Activated naive CD8-positive, alpha-beta T cell treated with anti-CD3 and anti-CD28 coated beads, Interleukin-2, amount 50 U/mL, for 24 hours (primary cell): ENCODE measurements at regions not wholly inside any gene's neighbourhood (a gene's known extent, or its start where the extent isn't known, plus 50 kb on each side); places are given as distances from the start of the nearest gene placed in this dataset.

Source experiments
- ATAC-seq: fragments of 150-1000 bp; cut with Tn5 transposase; one replicate; pipeline ENCODE4 v1.10.0; 2021
- DNase-seq: peaks from one replicate; pipeline ENCODE4 v3.0.0; 2021
- H3K27ac Mint-ChIP-seq: one replicate; pipeline ENCODE4 v1.8.0; 2021; ENCODE audit warnings: mild to moderate bottlenecking, mixed read lengths
- H3K27me3 Mint-ChIP-seq: one replicate; pipeline ENCODE4 v1.8.0; 2021; ENCODE audit warnings: mixed read lengths
- H3K36me3 Mint-ChIP-seq: one replicate; pipeline ENCODE4 v1.8.0; 2021; ENCODE audit warnings: low read depth, mixed read lengths
- H3K4me1 Mint-ChIP-seq: one replicate; pipeline ENCODE4 v1.8.0; 2021; ENCODE audit warnings: mixed read lengths
- H3K4me3 Mint-ChIP-seq: one replicate; pipeline ENCODE4 v1.8.0; 2021; ENCODE audit warnings: mild to moderate bottlenecking, moderate library complexity, mixed read lengths
- H3K9me3 Mint-ChIP-seq: one replicate; pipeline ENCODE4 v1.8.0; 2021; ENCODE audit warnings: mixed read lengths

DNA sequence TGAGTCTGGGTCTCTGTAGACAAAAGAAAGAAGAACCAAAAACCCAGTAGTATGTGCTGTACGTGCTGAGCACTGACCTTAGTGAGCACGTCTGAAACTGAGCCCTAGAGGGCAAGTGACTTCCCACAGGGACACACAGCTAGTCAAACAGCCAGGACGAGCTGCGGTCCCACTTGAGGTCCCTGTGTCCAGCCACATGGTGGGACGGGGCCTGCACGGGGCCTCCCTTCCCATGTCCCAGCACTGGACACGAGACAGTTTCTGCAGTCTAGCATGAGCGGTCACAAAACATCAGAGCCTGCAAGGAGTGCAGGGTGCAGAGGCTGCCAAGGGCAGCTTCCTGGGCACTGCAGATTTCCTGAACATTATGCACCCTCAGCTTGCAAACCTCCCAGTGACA is 121.6 kb downstream of the NCOR2 start:
- H3K27me3 Mint-ChIP-seq = no peaks in the 10 kb centered on the region
- no peak for ATAC-seq
- no peak overlapping the region for H3K27ac Mint-ChIP-seq
- peaks cover 13% of the 10 kb centered on the region for H3K36me3 Mint-ChIP-seq
- no peaks in the 10 kb centered on the region for H3K9me3 Mint-ChIP-seq
- no peak for DNase-seq
- no peak overlapping the region for H3K4me3 Mint-ChIP-seq
- peaks cover 7% of the 10 kb centered on the region for H3K4me1 Mint-ChIP-seq

DNA sequence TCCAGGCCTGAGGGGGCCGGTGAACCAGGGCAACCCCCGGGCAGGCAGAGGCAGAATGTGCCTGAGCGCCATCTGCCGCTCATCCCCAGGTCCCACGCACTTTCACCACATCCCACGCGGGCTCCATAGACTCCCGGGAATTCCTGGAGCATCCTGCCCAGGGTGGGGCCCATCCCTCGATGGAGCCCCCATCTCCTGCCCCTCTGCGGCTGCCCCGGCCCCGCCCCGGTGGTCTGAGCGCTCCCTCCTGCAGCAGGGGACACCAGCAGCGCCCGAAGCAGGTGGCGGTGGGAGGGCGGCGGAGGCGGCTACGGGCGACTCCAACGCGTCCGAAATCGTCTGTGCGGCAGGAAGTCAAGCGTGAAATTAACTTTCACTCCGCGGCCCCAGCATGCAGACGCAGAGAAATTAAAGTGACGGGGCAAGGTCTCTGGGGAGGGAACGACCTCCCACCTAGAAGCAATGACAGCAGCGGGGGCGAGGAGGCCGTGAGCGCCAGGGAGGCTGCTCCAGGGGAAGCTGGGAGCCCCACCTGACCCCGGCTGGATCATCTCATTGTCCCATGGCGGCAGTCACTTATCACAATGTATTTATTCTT is 122.2 kb downstream of the NCOR2 start:
- DNase-seq (no peak), ATAC-seq (no peak)
- H3K9me3 Mint-ChIP-seq = no peaks in the 10 kb centered on the region
- peaks cover 13% of the 10 kb centered on the region for H3K36me3 Mint-ChIP-seq
- no peak overlapping the region for H3K4me3 Mint-ChIP-seq
- no peaks in the 10 kb centered on the region for H3K27me3 Mint-ChIP-seq
- peaks cover 1% of the 10 kb centered on the region for H3K4me1 Mint-ChIP-seq
- no peak overlapping the region for H3K27ac Mint-ChIP-seq

DNA sequence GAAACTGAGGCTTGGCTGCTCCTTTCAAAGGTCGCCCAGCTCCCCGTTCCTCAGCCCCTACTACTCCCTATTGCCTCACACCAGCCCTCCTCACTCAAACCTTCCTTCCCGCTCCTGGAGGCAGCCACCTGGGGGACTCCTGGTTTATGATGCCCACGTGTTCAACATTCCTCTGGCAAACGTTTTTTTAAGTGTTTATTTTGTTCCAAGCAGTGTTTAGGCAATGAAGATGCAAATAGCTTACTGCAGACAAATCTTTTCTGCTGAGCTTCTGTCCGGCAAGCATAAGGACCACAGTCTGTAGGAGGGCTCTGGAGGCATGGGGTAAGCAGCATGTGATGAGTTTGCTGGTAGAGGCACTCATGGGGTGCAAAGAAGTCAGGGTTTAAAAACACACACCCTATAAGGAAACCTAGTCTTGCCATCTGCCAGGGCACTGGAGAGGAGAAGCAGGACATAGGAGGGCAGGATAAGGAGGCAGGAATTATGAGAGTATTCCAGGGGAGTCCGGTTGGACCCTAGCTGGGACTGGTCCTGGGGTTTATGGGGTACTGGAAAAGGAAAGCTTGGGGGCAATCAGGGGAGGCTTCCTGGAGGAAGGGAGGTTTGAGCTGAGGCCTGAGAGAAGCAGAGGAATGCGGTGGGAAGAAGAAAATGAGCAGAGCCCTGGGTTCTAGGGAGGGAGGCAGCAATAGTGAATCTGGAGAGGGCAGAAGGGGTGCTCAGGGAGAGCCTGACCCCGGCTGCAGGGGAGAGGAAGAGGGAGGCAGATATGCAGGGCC is 123.3 kb downstream of the NCOR2 start:
- H3K4me1 Mint-ChIP-seq = peaks cover 1% of the 10 kb centered on the region

DNA sequence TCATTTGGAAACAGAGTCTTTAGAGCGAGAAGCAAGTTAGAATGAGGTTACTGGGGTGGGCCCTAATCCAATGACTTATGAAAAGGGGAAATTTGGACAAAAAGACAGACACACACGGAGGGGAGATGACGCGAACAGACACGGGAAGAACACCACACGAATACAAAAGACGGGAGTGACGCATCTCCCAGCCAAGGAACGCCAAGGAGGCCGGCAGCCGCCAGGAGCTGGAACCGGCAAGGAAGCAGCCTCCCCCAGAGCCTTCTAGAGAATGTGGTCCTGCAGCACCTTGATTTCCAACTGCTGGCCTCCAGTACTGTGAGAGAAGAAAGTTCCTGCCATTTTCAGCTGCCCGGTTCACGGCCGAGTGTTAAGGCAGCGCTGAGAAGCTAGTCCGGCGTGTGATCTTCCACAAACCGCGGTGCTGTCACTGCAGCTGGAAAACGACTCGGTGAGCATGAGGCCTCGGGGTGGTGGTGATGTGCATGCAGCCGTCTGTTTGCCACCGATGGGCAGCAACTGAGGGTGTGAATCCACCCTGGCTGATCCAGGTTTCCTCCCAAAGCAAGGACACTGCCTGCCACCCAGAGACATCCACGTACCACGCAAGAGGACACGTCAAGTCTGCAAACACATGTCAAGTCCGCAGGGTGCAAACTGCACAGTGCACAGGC is 124.5 kb downstream of the NCOR2 start:
- DNase-seq (no peak), ATAC-seq (no peak)
- no peak overlapping the region for H3K27ac Mint-ChIP-seq
- peaks cover 6% of the 10 kb centered on the region for H3K36me3 Mint-ChIP-seq
- no peak overlapping the region for H3K4me3 Mint-ChIP-seq
- H3K4me1 Mint-ChIP-seq = no peaks in the 10 kb centered on the region
- no peaks in the 10 kb centered on the region for H3K27me3 Mint-ChIP-seq
- no peaks in the 10 kb centered on the region for H3K9me3 Mint-ChIP-seq

More for the DNA sequence above, 123.3 kb downstream of the NCOR2 start:
- Mint-ChIP-seq H3K4me3 (no peak overlapping the region), H3K36me3 (peaks cover 12% of the 10 kb centered on the region), H3K27ac (no peak overlapping the region), H3K9me3 (no peaks in the 10 kb centered on the region), H3K27me3 (no peaks in the 10 kb centered on the region)
- ATAC-seq (no peak), DNase-seq (no peak)

DNA sequence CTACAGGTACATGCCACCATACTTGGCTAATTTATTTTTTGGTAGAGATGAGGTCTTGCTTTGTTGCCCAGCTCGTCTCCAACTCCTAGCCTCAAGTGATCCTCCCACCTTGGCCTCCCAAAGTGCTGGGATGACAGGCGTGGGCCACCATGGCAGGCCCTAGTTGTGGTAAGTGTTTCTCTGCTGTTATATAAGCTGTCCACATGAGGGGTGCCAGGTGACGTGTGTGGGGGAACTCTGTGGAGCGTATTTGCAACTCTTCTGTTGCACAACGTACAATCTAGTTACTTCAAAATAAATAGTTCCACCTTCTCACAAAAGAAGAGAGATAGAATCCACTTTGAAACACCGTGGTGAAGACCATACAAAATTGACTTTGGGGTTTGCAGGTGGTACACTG is 125.1 kb downstream of the NCOR2 start:
- no peaks in the 10 kb centered on the region for H3K4me1 Mint-ChIP-seq
- no peaks in the 10 kb centered on the region for H3K9me3 Mint-ChIP-seq
- H3K27ac Mint-ChIP-seq = no peak overlapping the region
- ATAC-seq (no peak), DNase-seq (no peak)
- H3K27me3 Mint-ChIP-seq = no peaks in the 10 kb centered on the region
- no peak overlapping the region for H3K4me3 Mint-ChIP-seq
- H3K36me3 Mint-ChIP-seq = peaks cover 5% of the 10 kb centered on the region

DNA sequence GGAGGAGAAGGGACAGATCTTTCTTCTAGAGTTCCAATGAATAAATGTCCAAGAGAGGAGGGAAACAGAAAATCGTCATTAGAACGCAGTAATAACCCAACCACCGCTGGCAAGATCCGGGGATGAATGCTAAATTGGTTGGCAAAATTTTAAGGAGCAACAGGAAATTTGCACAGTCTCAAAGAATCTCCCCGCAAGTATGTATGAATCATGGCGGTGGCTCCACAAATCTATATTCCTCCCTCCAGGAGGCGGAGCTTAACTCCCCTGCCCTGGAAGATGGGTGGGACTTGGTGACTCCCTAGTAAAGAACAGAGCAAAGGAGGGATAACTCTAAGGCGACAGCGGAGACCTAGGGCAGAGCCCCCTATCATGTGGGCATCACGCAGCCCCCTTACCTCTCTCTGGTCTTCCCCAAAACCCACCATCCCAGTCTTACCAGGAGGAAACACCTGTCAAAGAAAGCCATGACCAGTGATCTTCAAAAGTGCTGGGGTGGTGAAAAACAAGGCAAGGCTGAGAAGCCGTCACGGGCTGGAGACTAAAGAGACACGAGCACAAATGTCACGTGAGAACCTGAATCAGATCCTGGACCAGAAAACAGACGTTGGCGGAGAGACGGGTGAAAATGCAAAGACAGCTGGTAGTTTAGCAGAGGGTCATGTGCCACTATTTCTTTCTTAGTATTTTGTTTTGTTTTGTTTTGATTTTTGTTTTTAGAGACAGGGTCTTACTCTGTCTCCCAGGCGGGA is 125.8 kb downstream of the NCOR2 start:
- Mint-ChIP-seq H3K27me3 (no peaks in the 10 kb centered on the region), H3K4me3 (no peak overlapping the region), H3K4me1 (no peaks in the 10 kb centered on the region), H3K36me3 (peaks cover 5% of the 10 kb centered on the region), H3K27ac (no peak overlapping the region), H3K9me3 (no peaks in the 10 kb centered on the region)
- DNase-seq (no peak), ATAC-seq (no peak)

DNA sequence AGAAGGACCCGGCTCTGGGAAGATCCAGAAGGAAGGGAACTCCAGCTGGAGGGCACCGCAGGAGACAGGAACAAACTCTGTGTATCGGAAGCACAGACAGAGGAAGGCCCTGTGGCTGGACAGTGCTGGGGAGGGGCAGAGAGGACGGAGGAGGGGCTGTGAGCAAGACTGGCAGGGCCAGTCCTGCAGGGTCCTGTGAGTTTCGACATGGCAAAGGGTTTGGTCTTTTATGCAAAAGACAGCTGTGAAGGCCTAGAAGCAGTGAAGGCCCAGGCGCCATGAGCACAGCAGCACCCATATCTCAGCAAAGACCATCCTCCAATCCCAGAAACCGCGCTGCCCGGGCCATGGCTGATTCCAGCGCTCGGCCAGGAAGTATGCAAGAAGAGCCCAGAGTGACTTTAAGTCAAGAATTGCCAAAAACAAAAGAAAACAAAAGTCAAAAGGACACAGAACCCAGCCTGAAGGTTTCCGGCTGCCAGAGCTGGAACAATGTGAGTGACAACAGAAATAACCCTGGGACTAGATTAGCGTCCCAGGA is 126.5 kb downstream of the NCOR2 start:
- Mint-ChIP-seq H3K27ac (no peak overlapping the region), H3K4me1 (no peaks in the 10 kb centered on the region), H3K9me3 (no peaks in the 10 kb centered on the region), H3K36me3 (peaks cover 5% of the 10 kb centered on the region), H3K27me3 (no peaks in the 10 kb centered on the region), H3K4me3 (no peak overlapping the region)
- DNase-seq (no peak), ATAC-seq (no peak)

DNA sequence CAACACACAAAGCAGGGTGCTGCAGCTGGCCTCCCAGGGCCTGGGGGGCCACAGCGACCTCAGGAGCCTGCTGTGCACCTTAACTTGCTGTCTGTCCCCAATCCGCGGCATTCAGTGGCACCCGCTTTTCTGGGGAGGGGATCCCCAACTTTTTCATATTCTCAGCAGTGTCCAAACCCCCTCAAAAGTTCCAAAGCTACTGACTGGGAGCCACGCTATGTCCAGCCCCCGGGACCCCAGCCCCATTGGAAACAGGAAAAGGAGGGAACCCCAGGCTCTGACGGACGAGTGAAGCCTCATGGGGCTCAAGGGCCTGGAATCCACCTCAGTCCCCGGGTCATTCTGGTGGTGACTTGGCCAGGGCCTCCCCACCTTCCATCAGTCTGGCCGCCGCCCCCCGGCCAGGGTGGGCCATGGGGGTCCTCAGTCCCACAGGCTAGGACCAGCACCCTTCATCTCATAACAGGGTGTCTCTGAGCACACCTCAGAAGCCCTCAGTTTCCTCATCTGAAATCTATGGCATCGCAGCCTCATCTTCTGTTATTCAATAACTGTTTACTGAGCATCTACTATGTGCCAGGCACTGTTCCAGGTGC is 127.3 kb downstream of the NCOR2 start:
- Mint-ChIP-seq H3K4me3 (no peak overlapping the region), H3K27me3 (no peaks in the 10 kb centered on the region), H3K9me3 (no peaks in the 10 kb centered on the region), H3K27ac (no peak overlapping the region), H3K36me3 (peaks cover 5% of the 10 kb centered on the region), H3K4me1 (no peaks in the 10 kb centered on the region)
- ATAC-seq (no peak), DNase-seq (no peak)

DNA sequence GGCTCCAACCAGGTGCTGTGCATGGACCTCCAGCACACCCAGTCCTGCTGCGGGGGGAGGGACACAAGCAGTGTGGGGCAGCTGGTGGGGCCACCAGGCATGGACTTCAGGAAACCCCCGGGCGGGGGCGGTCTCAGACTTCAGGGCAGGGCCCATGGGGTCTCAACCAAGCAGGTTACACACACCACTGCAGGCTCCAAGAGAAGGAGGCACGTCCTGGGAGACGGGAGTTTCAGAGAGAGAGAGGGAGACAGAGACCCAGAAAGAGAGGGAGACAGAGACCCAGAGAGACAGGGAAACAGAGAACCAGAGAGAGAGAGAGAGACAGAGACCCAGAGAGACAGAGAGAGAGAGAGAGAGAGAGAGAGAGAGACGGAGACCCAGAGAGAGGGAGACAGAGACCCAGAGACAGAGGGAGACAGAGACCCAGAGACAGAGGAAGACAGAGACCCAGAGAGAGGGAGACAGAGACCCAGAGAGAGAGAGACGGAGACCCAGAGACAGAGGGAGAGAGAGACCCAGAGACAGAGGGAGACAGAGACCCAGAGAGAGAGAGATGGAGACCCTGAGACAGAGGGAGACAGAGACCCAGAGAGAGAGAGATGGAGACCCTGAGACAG is 128.9 kb downstream of the NCOR2 start:
- ATAC-seq = no peak
- H3K36me3 Mint-ChIP-seq = peaks cover 2% of the 10 kb centered on the region

DNA sequence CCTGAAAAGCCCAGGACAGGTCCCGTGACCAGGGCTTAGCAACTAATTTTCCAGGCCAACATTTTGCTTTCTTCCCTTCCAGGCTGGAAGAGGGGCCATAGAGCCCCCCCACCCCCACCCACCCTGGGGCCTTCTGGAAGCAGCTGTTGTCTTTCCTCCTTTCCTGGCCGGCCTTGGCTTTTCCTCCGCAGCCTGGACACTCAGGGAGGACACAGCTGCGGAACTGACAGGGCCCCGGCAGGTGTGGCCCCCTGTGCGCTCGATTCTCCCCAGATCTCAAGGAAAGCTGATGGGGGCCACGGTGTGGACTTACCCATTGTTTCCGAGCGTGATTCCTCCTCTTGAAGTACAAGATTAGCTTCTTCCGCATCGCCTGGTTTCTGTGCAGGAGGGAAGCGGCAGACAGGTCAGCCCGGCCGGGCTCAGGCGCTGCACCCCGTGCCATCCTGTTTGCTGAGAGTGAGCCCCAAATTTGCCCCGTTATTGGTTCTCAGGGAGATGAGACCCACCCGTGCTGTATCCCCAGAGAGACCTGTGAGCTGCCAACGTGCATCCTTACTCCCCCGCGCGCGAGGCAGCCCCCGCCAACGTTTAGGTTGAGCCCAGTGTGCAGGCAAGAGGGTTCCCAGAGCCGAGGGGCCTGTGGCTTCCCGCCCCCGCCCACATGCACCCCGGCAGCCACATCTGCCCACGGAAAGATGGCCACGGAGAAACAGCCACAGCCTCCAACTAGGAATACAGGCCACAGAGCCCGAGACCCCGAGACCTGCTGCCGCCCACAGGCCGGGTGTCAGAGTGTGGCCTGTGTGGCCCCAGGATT is 129.6 kb downstream of the NCOR2 start:
- Mint-ChIP-seq H3K27me3 (no peaks in the 10 kb centered on the region), H3K36me3 (peaks cover 2% of the 10 kb centered on the region), H3K4me1 (no peaks in the 10 kb centered on the region), H3K4me3 (no peak overlapping the region), H3K27ac (peak overlapping the region; percentile 35), H3K9me3 (no peaks in the 10 kb centered on the region)
- ATAC-seq (no peak), DNase-seq (no peak)

More for the DNA sequence above, 128.9 kb downstream of the NCOR2 start:
- no peaks in the 10 kb centered on the region for H3K27me3 Mint-ChIP-seq
- H3K4me3 Mint-ChIP-seq = no peak overlapping the region
- H3K9me3 Mint-ChIP-seq = no peaks in the 10 kb centered on the region
- H3K27ac Mint-ChIP-seq = no peak overlapping the region
- no peak for DNase-seq
- no peaks in the 10 kb centered on the region for H3K4me1 Mint-ChIP-seq

DNA sequence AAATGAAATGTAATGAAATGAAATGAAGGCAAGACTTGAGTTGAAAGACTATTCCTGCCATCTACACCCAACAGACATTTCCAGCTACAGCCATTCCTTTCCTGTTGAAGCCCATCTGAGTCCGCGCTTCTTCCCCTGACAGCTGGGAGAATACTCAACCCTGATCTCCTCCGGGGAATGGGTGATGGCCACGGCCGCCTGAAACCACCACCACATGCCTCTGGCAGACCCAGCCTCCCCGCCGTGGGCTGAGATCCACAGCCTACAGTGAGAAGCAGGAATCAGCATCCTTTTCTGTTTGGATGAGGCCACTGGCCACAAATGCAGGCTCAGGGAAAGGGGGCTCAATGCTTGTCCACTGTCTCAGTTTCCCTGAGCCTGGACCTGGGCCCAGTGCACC is 130.3 kb downstream of the NCOR2 start:
- no peak overlapping the region for H3K4me3 Mint-ChIP-seq
- no peak for DNase-seq
- no peak for ATAC-seq
- no peaks in the 10 kb centered on the region for H3K9me3 Mint-ChIP-seq
- no peaks in the 10 kb centered on the region for H3K4me1 Mint-ChIP-seq
- no peaks in the 10 kb centered on the region for H3K36me3 Mint-ChIP-seq
- H3K27me3 Mint-ChIP-seq = no peaks in the 10 kb centered on the region
- no peak overlapping the region for H3K27ac Mint-ChIP-seq

DNA sequence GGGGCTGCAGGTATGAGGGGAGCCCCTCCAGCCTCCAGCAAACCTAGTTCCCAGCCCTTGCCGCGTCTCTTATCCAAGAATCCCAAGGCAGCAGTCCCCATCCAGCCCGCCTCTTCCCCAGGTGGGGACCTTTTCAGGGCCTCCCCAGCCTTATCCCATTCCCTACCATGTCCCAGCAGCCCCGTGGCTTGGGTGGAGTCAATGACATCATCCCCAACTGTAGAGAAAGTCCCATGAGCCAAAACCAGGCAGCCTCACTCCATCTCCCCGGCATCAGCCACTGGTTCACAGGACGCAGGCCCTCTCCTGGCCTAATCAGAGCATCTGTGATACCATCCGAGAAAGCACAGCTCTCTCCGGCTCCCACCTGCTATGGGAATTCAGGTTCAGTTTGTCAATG is 131.0 kb downstream of the NCOR2 start:
- Mint-ChIP-seq H3K9me3 (no peaks in the 10 kb centered on the region), H3K4me1 (peaks cover 1% of the 10 kb centered on the region), H3K27ac (no peak overlapping the region), H3K27me3 (no peaks in the 10 kb centered on the region), H3K4me3 (no peak overlapping the region), H3K36me3 (peaks cover 5% of the 10 kb centered on the region)
- ATAC-seq (no peak), DNase-seq (no peak)

DNA sequence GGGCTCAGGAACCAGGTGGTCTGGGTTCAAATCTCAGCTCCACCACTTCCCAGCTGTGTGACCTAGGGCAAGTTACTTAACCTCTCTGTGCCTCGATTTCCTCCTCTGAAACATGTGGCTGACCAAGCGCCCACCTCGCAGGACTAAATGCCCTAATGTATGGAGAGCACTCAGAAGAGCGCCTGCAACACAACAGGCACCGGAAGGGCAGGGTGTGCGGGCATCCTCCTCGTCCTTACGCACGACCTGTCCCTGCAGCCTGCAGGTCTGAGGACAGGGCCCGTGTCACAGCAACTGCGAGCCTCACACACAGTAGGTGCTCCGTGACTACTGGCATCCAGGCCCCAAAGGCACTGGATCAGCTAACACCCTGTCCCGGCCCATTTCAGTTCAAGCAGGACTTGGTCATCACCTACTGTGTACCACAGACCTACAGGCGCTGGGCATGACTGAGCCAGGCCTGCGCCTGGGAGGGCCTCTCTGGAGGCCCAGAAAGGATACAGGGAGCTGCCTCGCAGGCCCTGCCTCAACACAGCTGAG is 131.5 kb downstream of the NCOR2 start:
- H3K36me3 Mint-ChIP-seq = peaks cover 9% of the 10 kb centered on the region
- ATAC-seq (no peak), DNase-seq (no peak)
- H3K27me3 Mint-ChIP-seq = no peaks in the 10 kb centered on the region
- H3K4me1 Mint-ChIP-seq = peaks cover 1% of the 10 kb centered on the region
- no peak overlapping the region for H3K27ac Mint-ChIP-seq
- no peaks in the 10 kb centered on the region for H3K9me3 Mint-ChIP-seq
- no peak overlapping the region for H3K4me3 Mint-ChIP-seq
